Kidney epithelial cell (primary cell): ENCODE measurements at regions not wholly inside any gene's neighbourhood (a gene's known extent, or its start where the extent isn't known, plus 50 kb on each side); places are given as distances from the start of the nearest gene placed in this dataset.

Experiments
- DNase-seq: peaks from one replicate; pipeline ENCODE4 v3.0.0-alpha.2; 2010; ENCODE audit warnings: low read depth
- H3K27me3 ChIP-seq: 2 replicates; pipeline ENCODE4 v1.6.0; 2011; ENCODE audit warnings: low read length; ENCODE audit not compliant: control insufficient read depth, insufficient read depth
- H3K36me3 ChIP-seq: 2 replicates; pipeline ENCODE4 v1.5.1; 2011; ENCODE audit warnings: low read length; ENCODE audit not compliant: control insufficient read depth, insufficient read depth
- H3K4me3 ChIP-seq: 2 replicates; pipeline ENCODE4 v1.5.1; 2011; ENCODE audit warnings: low read depth, mild to moderate bottlenecking, control low read depth, low read length
- CTCF ChIP-seq: IDR thresholded peaks from 2 replicates; pipeline ENCODE4 v1.5.1; 2011; ENCODE audit warnings: mild to moderate bottlenecking, moderate library complexity, low read length, control low read depth, inconsistent platforms; ENCODE audit not compliant: insufficient read depth, poor library complexity, severe bottlenecking

- Histone ChIP-seq H3K4me3 (no peak overlapping the region), H3K36me3 (no peaks in the 10 kb centered on the region), H3K27me3 (no peaks in the 10 kb centered on the region)
- no peak for TF ChIP-seq CTCF
- DNase-seq = no peak
Measured at GRCh38 chr3:117063930-117064329, 354.4 kb downstream of the TUSC7 start.

- DNase-seq = no peak
- H3K4me3 ChIP-seq = no peak overlapping the region
- no peaks in the 10 kb centered on the region for H3K27me3 ChIP-seq
- TF ChIP-seq CTCF = no peak
- H3K36me3 ChIP-seq = no peaks in the 10 kb centered on the region
Measured at GRCh38 chr3:117068301-117068700, 358.7 kb downstream of the TUSC7 start.

- TF ChIP-seq CTCF = no peak
- Histone ChIP-seq H3K4me3 (no peak overlapping the region), H3K36me3 (no peaks in the 10 kb centered on the region), H3K27me3 (no peaks in the 10 kb centered on the region)
- DNase-seq = peak; percentile 37
Measured at GRCh38 chr3:117074826-117075225, 365.2 kb downstream of the TUSC7 start.

- TF ChIP-seq CTCF = no peak
- Histone ChIP-seq H3K4me3 (no peak overlapping the region), H3K27me3 (no peaks in the 10 kb centered on the region), H3K36me3 (no peaks in the 10 kb centered on the region)
- no peak for DNase-seq
Measured at GRCh38 chr3:117079997-117080396, 370.4 kb downstream of the TUSC7 start.

- Histone ChIP-seq H3K27me3 (no peaks in the 10 kb centered on the region), H3K4me3 (no peak overlapping the region), H3K36me3 (no peaks in the 10 kb centered on the region)
- no peak for DNase-seq
- no peak for TF ChIP-seq CTCF
Measured at GRCh38 chr3:117080872-117081271, 371.3 kb downstream of the TUSC7 start.

GRCh38 chr3:117084277-117084676 lies 374.7 kb downstream of the TUSC7 start:
- no peak overlapping the region for H3K4me3 ChIP-seq
- no peak for TF ChIP-seq CTCF
- no peak for DNase-seq
- H3K27me3 ChIP-seq = no peaks in the 10 kb centered on the region
- no peaks in the 10 kb centered on the region for H3K36me3 ChIP-seq
